HEK293T (cell line): ENCODE measurements at regions not wholly inside any gene's neighbourhood (a gene's known extent, or its start where the extent isn't known, plus 50 kb on each side); places are given as distances from the start of the nearest gene placed in this dataset.

Experiments used
- ARNT ChIP-seq: fragments of 450-650 bp; IDR thresholded peaks from 2 replicates; pipeline ENCODE4 v1.6.1; 2017; ENCODE audit warnings: mild to moderate bottlenecking
- FOXM1 ChIP-seq: fragments of 450-650 bp; IDR thresholded peaks from 2 replicates; pipeline ENCODE4 v1.6.1; 2017; ENCODE audit warnings: mild to moderate bottlenecking, borderline replicate concordance
- L3MBTL2 ChIP-seq: fragments of 450-650 bp; conservative IDR thresholded peaks from 2 replicates; pipeline ENCODE4 v1.6.1; 2016; ENCODE audit warnings: mild to moderate bottlenecking
- SP1 ChIP-seq: fragments of 450-650 bp; IDR thresholded peaks from 2 replicates; pipeline ENCODE4 v1.6.1; 2017

GRCh38 chr10:35852721-35853120, 210.6 kb upstream of the FZD8 start:
- TF ChIP-seq ARNT (no peak), SP1 (no peak), L3MBTL2 (no peak), FOXM1 (no peak)
